ENCODE measurements at regions not wholly inside any gene's neighbourhood (a gene's known extent, or its start where the extent isn't known, plus 50 kb on each side); places are given as distances from the start of the nearest gene placed in this dataset.

GRCh38 chr6:168243812-168244376 is 75.7 kb downstream of the DACT2 start:
- TF ChIP-seq, protein P1, sequence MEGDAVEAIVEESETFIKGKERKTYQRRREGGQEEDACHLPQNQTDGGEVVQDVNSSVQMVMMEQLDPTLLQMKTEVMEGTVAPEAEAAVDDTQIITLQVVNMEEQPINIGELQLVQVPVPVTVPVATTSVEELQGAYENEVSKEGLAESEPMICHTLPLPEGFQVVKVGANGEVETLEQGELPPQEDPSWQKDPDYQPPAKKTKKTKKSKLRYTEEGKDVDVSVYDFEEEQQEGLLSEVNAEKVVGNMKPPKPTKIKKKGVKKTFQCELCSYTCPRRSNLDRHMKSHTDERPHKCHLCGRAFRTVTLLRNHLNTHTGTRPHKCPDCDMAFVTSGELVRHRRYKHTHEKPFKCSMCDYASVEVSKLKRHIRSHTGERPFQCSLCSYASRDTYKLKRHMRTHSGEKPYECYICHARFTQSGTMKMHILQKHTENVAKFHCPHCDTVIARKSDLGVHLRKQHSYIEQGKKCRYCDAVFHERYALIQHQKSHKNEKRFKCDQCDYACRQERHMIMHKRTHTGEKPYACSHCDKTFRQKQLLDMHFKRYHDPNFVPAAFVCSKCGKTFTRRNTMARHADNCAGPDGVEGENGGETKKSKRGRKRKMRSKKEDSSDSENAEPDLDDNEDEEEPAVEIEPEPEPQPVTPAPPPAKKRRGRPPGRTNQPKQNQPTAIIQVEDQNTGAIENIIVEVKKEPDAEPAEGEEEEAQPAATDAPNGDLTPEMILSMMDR (IDR thresholded peaks at IDR 0.05), result no peak
- TF ChIP-seq POLR2A (IDR thresholded peaks at IDR 0.05), result no peak
